D721Med (cell line): ENCODE measurements at regions not wholly inside any gene's neighbourhood (a gene's known extent, or its start where the extent isn't known, plus 50 kb on each side); places are given as distances from the start of the nearest gene placed in this dataset.

Experiments used
- DNase-seq: peaks from one replicate; pipeline ENCODE4 v3.0.0; 2011; ENCODE audit warnings: low spot score; ENCODE audit not compliant: insufficient read length
- FAIRE-seq: peaks from 2 replicates; lab custom pipeline; 2011; peaks lifted over from hg19 to GRCh38; lab: Jason Lieb, UNC
- CTCF ChIP-seq: IDR thresholded peaks from 2 replicates; pipeline ENCODE4 v1.5.1; 2012; ENCODE audit warnings: mild to moderate bottlenecking, control low read depth; ENCODE audit not compliant: insufficient read depth; ENCODE audit errors: missing control alignments

GRCh38 chr9:1235650-1236049 is 185.5 kb downstream of the DMRT2 start:
- DNase-seq, result no peak
- no peak for FAIRE-seq
- no peak for TF ChIP-seq CTCF

DNA sequence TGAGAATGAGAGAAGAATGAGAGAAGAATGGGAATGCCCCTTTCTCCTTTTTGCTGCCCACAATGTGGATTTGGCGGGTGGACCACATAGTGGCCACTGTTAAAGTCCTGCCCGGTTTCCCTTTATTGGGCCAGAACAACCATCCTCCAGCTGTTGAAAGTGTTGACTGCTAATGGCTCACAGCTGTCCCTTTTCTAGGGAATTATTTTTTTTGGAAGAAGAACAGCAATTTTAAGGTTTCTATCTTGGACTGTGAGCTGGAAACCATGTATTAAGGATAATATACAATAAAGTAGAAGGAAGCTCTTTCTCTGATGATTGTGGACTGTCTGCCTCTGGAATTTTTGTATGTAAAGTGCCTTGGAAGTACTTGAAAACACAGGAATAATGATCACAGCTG is 185.9 kb downstream of the DMRT2 start:
- FAIRE-seq, result no peak
- no peak for DNase-seq
- TF ChIP-seq CTCF, result no peak

GRCh38 chr9:1238407-1238806 is 188.2 kb downstream of the DMRT2 start:
- DNase-seq (no peak), FAIRE-seq (no peak)
- no peak for TF ChIP-seq CTCF

DNA sequence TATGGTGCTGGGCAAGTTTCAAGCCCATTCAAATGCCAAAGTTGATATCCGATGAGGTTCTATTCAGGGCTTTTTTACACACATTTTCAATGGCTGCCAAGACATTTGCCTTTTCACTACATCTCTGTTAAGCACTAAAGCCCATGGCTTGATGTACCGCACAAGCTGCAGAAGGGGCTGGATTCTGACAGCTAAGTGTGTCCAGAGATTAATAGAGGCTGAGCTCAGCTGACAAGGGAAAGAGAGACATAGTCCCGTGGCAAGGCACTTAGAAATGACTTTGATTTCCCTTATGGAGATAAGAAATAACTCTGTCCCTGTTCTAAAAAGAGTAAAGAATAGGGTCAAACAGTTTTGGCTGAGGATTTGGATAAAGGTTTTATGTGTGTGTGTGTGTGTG is 198.6 kb downstream of the DMRT2 start:
- no peak for TF ChIP-seq CTCF
- FAIRE-seq (no peak), DNase-seq (no peak)

DNA sequence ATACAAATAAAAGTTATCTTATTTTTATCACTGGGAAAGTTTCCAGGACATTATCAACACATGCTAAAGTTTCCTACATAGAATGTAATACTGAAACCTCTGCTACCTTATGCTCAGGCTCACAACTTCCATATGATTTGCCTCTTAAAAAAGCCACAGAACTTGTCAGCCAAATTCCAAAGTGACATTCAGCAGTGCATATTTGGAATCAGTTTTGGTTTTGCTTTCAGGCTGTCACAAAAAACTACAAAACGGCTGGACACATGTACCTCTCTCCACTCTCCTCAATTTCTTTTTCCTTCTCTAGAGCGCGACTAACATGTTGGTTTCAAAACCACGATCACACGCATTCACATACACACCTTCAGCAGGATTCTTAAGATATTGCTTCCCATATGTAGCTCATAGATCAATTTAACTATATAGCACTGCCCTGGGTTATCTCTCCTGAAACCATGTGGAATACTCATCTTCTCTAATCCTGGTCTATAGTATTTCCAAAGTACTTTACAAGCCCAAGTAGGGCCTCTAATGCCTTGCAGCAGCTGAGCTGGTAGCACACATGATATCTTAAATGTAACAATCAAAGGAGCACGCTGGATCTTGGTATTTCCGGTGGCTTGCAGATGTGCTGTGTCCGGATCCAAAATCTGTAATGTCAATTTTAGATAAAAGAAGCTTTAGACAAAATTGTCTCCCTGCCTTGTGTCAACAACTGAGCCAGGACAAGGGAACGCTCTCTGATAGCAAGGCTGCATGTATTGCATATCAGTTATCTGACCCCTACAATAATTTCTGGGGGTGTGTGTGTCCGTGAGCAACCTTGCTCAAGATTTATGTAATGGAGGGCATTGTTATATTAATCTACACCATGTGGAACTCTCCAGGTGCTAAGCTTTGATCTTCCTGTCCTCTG is 203.2 kb downstream of the DMRT2 start:
- no peak for TF ChIP-seq CTCF
- FAIRE-seq (no peak), DNase-seq (no peak)

GRCh38 chr9:1254071-1254470 is 203.9 kb downstream of the DMRT2 start:
- DNase-seq, result no peak
- TF ChIP-seq CTCF, result no peak
- no peak for FAIRE-seq

DNA sequence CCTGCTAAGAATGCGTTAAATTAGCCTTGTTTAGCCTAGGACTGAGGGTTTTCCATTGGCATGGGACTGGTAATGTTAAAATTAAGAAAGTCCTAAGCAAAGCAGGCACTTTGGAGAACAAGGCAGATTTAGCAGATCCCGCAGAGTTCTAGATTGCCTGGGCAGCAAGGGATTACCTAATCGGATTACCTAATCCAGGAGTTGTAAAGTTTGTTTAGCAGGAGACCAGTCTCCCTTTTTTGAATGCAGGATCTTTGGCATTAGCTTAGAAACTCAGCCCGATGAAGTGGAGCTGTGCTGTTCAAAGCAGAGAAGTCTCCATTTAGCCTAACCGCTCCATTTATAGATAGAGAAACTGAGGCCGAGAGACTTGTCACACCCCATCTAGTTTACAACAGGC is 206.0 kb downstream of the DMRT2 start:
- DNase-seq (no peak), FAIRE-seq (no peak)
- TF ChIP-seq CTCF, result no peak
